ENCODE measurements at regions not wholly inside any gene's neighbourhood (a gene's known extent, or its start where the extent isn't known, plus 50 kb on each side); places are given as distances from the start of the nearest gene placed in this dataset.

GRCh38 chr1:234931404-234931973 lies 197.1 kb downstream of the TOMM20 start:
- no peak for DNase-seq (ENCODE audit: low read depth in 1 of 2, low spot score in 1 of 2)
- no peak for TF ChIP-seq JUND (IDR thresholded peaks at IDR 0.05; ENCODE audit: low read depth)
- in situ Hi-C loops (cut with HindIII; ENCODE audit: low pct_unique_long_range_greater_than_20kb, low sequenced_read_pairs): no loop called here

- TF ChIP-seq JUND (IDR thresholded peaks at IDR 0.05; ENCODE audit: low read depth): no peak
- in situ Hi-C loops (cut with HindIII; ENCODE audit: low pct_unique_long_range_greater_than_20kb, low sequenced_read_pairs): no loop called here
- no peak for DNase-seq (ENCODE audit: low read depth in 1 of 2, low spot score in 1 of 2)
Measured at GRCh38 chr1:234929369-234929768, 199.3 kb downstream of the TOMM20 start.

DNA sequence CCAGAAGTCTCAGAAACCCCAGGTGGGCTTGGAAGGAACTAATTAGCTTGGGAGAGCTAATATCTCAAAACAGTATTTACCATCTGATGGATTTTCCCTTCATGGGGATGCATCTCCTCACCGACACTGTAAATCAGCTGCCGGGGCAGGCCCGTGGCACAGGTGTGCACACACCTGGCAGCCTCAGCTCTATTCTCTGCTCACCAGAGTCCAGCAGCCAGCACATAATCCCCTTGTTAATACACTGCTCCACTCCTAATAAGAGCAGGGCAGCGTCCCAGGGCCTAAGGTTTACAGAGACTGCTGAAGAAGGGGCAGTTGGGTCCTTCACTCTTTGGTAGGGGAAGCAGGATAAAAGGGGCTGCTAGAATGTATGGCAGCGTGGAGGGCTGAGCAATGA lies 200.0 kb downstream of the TOMM20 start:
- DNase-seq (ENCODE audit: low read depth in 1 of 2, low spot score in 1 of 2): no peak
- no peak for TF ChIP-seq JUND (IDR thresholded peaks at IDR 0.05; ENCODE audit: low read depth)
- in situ Hi-C loops (cut with HindIII; ENCODE audit: low pct_unique_long_range_greater_than_20kb, low sequenced_read_pairs): no loop called here

- no peak for TF ChIP-seq JUND (IDR thresholded peaks at IDR 0.05; ENCODE audit: low read depth)
- no peak for DNase-seq (ENCODE audit: low read depth in 1 of 2, low spot score in 1 of 2)
- in situ Hi-C loops (cut with HindIII; ENCODE audit: low pct_unique_long_range_greater_than_20kb, low sequenced_read_pairs): no loop called here
Measured at GRCh38 chr1:234927971-234928640, 200.5 kb downstream of the TOMM20 start.

- no peak for DNase-seq (ENCODE audit: low read depth in 1 of 2, low spot score in 1 of 2)
- in situ Hi-C loops (cut with HindIII; ENCODE audit: low pct_unique_long_range_greater_than_20kb, low sequenced_read_pairs): no loop called here
- TF ChIP-seq JUND (IDR thresholded peaks at IDR 0.05; ENCODE audit: low read depth): no peak
Measured at GRCh38 chr1:234927312-234927970, 201.2 kb downstream of the TOMM20 start.

DNA sequence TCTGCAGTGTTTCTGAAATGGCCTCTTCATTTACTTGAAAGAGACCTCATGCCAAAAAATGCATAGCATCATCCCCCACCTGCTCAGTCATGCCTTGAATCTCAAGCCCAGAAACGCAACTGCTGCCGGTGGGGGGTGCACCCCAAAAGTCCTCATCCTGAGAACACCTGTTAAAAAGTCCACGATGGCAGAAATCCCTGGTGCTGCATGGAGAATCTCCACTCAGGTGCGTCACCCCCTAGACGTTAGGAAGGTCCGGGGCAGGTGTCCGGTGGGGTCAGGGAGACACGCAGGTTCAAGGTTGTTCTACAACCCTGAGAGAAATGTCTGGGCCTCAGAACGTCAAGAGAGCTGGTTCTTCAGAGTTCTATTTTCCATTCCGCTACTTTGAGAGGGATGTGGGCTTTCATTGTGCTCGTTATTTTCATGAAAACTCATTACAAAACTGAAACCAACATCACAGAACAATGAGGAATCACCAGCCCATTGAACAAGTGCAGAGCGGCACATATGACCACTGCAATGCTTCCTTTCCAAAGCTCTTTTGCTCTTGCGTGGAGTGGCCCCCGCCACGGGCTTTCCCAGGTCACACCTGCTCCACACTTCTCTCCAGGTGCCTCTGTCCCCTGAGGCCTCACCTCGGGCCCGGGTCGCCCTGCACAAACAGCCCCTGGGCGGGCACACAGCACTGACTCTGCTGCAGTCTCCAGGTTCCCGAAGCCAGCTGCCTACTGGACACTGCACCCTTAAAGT lies 201.9 kb downstream of the TOMM20 start:
- DNase-seq (ENCODE audit: low read depth in 1 of 2, low spot score in 1 of 2): no peak
- TF ChIP-seq JUND (IDR thresholded peaks at IDR 0.05; ENCODE audit: low read depth): no peak
- in situ Hi-C loops (cut with HindIII; ENCODE audit: low pct_unique_long_range_greater_than_20kb, low sequenced_read_pairs): no loop called here

- DNase-seq (ENCODE audit: low read depth in 1 of 2, low spot score in 1 of 2): no peak
- no peak for TF ChIP-seq JUND (IDR thresholded peaks at IDR 0.05; ENCODE audit: low read depth)
- in situ Hi-C loops (cut with HindIII; ENCODE audit: low pct_unique_long_range_greater_than_20kb, low sequenced_read_pairs): no loop called here
Measured at GRCh38 chr1:234926264-234926558, 202.4 kb downstream of the TOMM20 start.

GRCh38 chr1:234925440-234926263 lies 203.0 kb downstream of the TOMM20 start:
- in situ Hi-C loops (cut with HindIII; ENCODE audit: low pct_unique_long_range_greater_than_20kb, low sequenced_read_pairs): no loop called here
- no peak for TF ChIP-seq JUND (IDR thresholded peaks at IDR 0.05; ENCODE audit: low read depth)

DNA sequence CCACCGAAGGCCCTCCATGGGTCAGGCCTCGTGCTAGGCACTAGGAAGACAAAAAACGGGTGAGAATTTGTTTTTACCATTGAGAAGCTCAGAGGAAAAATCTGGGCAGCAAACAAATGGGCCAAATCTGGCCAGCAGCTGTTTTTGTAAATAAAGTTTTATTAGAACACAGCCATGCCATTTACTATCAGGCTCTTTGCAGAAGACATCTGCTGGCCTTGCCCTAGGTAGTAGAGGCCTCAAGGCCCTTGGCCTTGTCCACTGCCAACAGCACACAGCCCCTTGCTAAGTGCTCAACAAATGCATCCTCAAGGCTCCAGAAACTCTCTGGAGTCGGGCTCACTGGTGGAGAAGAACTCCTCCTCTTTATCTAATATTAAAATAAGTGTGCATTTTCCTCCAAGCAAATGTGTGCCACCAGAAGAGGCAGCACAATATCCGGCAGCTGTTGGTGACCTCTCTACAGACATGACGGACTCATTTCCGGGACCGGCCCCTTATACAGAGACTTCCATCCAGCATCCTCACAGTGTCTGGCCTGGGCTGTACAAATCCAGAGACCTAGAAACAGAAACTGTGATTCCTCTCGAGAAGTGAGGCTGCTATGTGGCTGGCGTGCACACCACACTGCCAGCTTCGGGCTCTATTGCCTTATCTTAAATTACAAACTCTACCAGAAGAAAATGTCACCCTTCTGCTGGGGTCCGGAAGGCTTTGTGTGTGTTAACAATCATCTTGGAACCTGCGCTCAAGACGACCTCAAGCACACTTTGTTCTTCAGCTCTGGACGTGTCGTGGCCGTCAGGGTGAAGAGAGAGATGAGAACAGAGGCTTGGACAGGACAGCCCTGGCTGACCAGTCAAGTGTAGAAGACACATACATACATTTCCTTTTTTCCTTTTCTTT lies 203.9 kb downstream of the TOMM20 start:
- in situ Hi-C loops (cut with HindIII; ENCODE audit: low pct_unique_long_range_greater_than_20kb, low sequenced_read_pairs): no loop called here
- no peak for DNase-seq (ENCODE audit: low read depth in 1 of 2, low spot score in 1 of 2)
- TF ChIP-seq JUND (IDR thresholded peaks at IDR 0.05; ENCODE audit: low read depth): no peak

More at GRCh38 chr1:234925440-234926263, 203.0 kb downstream of the TOMM20 start:
- peak; percentile 49 to 73 for DNase-seq (ENCODE audit: low read depth in 1 of 2, low spot score in 1 of 2)

- TF ChIP-seq JUND (IDR thresholded peaks at IDR 0.05; ENCODE audit: low read depth): no peak
- no peak for DNase-seq (ENCODE audit: low read depth in 1 of 2, low spot score in 1 of 2)
Measured at GRCh38 chr1:234923626-234924025, 205.0 kb downstream of the TOMM20 start.

DNA sequence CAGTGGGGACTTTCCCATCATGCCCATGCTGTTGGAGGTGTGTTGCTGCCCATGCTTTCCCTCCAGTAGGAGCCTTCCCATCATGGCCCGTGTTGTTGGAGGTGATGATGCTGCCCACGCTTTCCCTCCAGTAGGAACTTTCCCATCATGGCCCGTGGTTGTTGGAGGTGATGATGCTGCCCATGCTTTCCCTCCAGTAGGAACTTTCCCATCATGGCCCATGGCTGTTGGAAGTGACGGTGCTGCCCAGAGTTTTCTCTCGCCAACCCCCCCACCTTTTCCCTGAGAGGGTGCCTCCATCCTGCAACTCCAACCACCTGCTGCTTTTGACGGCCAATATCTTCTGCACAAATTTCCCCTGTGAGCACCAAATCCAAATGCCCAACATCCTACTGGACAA lies 205.7 kb downstream of the TOMM20 start:
- no peak for TF ChIP-seq JUND (IDR thresholded peaks at IDR 0.05; ENCODE audit: low read depth)
- in situ Hi-C loops (cut with HindIII; ENCODE audit: low pct_unique_long_range_greater_than_20kb, low sequenced_read_pairs): no loop called here
- DNase-seq (ENCODE audit: low read depth in 1 of 2, low spot score in 1 of 2): no peak

More at GRCh38 chr1:234923626-234924025, 205.0 kb downstream of the TOMM20 start:
- in situ Hi-C loops (cut with HindIII; ENCODE audit: low pct_unique_long_range_greater_than_20kb, low sequenced_read_pairs): no loop called here
